ENCODE measurements at regions not wholly inside any gene's neighbourhood (a gene's known extent, or its start where the extent isn't known, plus 50 kb on each side); places are given as distances from the start of the nearest gene placed in this dataset.
A peak's percentile ranks its signal among the peaks of the same experiment; 100 is the strongest.

DNA sequence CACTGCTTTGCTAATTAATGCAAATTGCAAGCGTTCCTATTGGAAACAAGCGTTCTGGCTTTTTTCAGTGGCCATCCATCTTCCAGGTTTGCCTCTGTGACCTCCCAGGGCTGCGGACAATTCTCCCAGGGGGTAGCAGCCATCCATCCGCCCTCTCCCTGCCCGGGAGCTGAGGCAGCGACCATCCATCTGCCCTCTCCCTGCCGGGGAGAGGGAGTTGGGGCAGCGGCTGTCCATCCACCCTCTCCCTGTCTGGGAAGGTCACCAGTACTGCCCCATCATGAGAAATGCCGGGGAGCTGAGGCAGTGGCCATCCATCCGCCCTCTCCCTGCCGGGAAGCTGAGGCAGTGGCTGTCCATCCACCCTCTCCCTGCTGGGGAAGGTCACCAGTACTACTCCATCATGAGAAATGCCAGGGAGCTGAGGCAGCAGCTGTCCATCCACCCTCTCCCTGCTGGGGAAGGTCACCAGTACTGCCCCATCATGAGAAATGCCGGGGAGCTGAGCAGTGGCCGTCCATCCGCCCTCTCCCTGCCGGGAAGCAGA lies 394.7 kb downstream of the BRD1 start:
- DNase-seq: peak in 1 of 7 donors; percentile 5

DNA sequence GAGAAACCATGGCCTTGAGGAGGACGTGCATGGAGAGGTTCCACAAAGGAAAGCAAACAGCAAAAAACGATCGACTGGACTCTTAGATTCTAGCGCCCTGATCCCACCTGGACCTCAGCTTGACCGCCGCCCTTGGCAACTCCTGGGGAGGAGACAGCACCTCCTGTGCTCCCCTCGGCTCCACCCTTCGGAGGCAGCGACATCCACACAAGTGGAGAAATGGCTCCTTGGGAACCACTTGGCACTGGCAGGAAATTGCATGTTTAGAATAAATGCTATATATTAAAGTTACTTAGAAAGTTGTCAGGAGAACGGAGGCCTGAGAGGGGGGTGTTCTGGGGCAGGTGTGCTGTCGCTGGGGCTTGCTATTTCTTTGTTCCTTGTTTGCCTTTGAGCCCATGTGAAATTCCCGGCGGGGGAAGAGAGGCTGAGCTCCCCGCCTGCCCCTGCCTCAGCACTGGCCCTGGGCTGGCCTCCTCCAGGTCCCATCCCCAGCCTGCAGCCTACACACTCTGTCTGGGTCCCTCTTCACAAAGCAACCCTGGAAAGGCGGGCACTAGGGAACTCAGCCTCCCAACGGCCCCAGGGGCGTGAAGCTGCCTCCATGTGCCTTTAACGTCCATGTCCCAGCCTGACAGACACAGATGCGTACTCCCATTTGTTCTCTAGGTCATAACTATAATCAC lies 395.3 kb downstream of the BRD1 start:
- TF ChIP-seq POLR2A (IDR thresholded peaks at IDR 0.05): no peak
- TF ChIP-seq, protein P1, sequence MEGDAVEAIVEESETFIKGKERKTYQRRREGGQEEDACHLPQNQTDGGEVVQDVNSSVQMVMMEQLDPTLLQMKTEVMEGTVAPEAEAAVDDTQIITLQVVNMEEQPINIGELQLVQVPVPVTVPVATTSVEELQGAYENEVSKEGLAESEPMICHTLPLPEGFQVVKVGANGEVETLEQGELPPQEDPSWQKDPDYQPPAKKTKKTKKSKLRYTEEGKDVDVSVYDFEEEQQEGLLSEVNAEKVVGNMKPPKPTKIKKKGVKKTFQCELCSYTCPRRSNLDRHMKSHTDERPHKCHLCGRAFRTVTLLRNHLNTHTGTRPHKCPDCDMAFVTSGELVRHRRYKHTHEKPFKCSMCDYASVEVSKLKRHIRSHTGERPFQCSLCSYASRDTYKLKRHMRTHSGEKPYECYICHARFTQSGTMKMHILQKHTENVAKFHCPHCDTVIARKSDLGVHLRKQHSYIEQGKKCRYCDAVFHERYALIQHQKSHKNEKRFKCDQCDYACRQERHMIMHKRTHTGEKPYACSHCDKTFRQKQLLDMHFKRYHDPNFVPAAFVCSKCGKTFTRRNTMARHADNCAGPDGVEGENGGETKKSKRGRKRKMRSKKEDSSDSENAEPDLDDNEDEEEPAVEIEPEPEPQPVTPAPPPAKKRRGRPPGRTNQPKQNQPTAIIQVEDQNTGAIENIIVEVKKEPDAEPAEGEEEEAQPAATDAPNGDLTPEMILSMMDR (IDR thresholded peaks at IDR 0.05): no peak
- no peaks in the 10 kb centered on the region for H3K27me3 ChIP-seq
- no peaks in the 10 kb centered on the region for H3K36me3 ChIP-seq (replicated peaks in 1 of 2)
- 37 to 62% (median 47%) methylated on average over 14 to 19 of the region's 19 CpGs for WGBS, 4 donors
- H3K4me3 ChIP-seq: no peak overlapping the region
- H3K9me3 ChIP-seq (replicated peaks in 1 of 3): no peaks in the 10 kb centered on the region
- peak in 1 of 7 donors; percentile 3 for DNase-seq
- no peak overlapping the region for H3K27ac ChIP-seq
- H3K4me1 ChIP-seq (replicated peaks in 1 of 2): no peaks in the 10 kb centered on the region
- intact Hi-C loops (cut with DNase I): no loop called here

More for the DNA sequence above, 394.7 kb downstream of the BRD1 start:
- Histone ChIP-seq H3K36me3 (replicated peaks in 1 of 2) (no peaks in the 10 kb centered on the region), H3K4me1 (replicated peaks in 1 of 2) (no peaks in the 10 kb centered on the region), H3K27ac (no peak overlapping the region), H3K9me3 (replicated peaks in 1 of 3) (no peaks in the 10 kb centered on the region), H3K4me3 (no peak overlapping the region), H3K27me3 (no peaks in the 10 kb centered on the region)
- intact Hi-C loops (cut with DNase I): no loop called here
- WGBS, 4 donors: 19 to 29% (median 26%) methylated on average over 10 to 13 of the region's 15 CpGs; no CpG with 5 or more reads in 1 of the 4 donors
- TF ChIP-seq, protein P1 (IDR thresholded peaks at IDR 0.05): no peak

DNA sequence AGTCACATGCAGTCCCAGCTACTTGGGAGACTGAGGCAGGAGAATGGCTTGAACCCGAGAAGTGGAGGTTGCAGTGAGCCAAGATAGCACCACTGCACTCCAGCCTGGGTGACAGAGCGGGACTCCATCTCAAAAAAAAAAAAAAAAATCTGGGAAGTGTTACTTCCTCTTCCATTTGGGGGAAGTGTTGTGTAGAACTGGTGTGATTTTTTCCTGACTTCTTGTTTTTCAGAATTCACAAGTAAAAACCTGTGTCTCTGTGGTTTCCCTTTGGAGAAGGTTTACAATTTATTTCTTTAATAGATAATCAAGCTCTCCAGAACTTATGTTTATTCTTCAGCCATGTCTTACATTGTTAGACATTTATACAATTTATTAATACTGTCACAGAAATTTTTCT lies 396.1 kb downstream of the BRD1 start:
- no peak overlapping the region for H3K27ac ChIP-seq
- H3K36me3 ChIP-seq (replicated peaks in 1 of 2): no peaks in the 10 kb centered on the region
- peak in 1 of 7 donors; percentile 15 for DNase-seq
- WGBS, 4 donors: 62 to 87% (median 68%) methylated on average over 2 of the region's 2 CpGs
- H3K9me3 ChIP-seq (replicated peaks in 1 of 3): no peaks in the 10 kb centered on the region
- H3K4me1 ChIP-seq (replicated peaks in 1 of 2): no peaks in the 10 kb centered on the region
- no peak for TF ChIP-seq POLR2A (IDR thresholded peaks at IDR 0.05)
- TF ChIP-seq, protein P1 (IDR thresholded peaks at IDR 0.05): no peak
- no peak overlapping the region for H3K4me3 ChIP-seq
- no peaks in the 10 kb centered on the region for H3K27me3 ChIP-seq
- intact Hi-C loops (cut with DNase I): no loop called here

DNA sequence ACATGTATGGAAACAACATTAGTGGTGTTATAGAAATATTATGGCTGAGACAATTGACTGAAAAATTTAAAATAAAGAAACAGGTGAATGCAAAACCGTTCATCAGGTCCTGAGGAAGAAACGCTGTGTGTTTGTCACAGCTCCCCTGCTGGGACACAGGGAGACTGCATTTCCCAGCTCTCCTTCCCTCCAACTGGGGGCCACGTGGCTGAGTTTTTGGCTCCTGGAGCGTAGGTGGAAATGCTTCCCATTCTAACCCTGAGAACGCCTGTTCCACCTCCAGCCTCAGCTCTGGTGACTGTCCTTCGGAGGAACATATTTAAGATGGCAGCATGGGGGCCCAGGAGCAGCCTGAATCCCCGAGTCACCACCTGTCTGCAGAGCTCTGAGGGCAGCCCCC lies 398.6 kb downstream of the BRD1 start:
- Histone ChIP-seq H3K36me3 (replicated peaks in 1 of 2) (no peaks in the 10 kb centered on the region), H3K27me3 (no peaks in the 10 kb centered on the region), H3K4me3 (no peak overlapping the region), H3K9me3 (replicated peaks in 1 of 3) (no peaks in the 10 kb centered on the region), H3K4me1 (replicated peaks in 1 of 2) (no peaks in the 10 kb centered on the region), H3K27ac (no peak overlapping the region)
- 25 to 54% (median 50%) methylated on average over 5 to 7 of the region's 7 CpGs for WGBS, 4 donors
- intact Hi-C loops (cut with DNase I): no loop called here
- peak in 1 of 7 donors; percentile 7 for DNase-seq
- TF ChIP-seq, protein P1 (IDR thresholded peaks at IDR 0.05): no peak
- TF ChIP-seq POLR2A (IDR thresholded peaks at IDR 0.05): no peak

Data from adrenal gland (tissue), 9 donors.